Effector memory CD4-positive, alpha-beta T cell (primary cell): ENCODE measurements at regions not wholly inside any gene's neighbourhood (a gene's known extent, or its start where the extent isn't known, plus 50 kb on each side); places are given as distances from the start of the nearest gene placed in this dataset.

Experiments used
- DNase-seq, 3 donors: peaks; one replicate each; pipeline ENCODE4 v3.0.0-alpha.2; 2020
- H3K27ac ChIP-seq: 2 replicates; pipeline ENCODE4 v1.7.0; 2013; ENCODE audit warnings: mild to moderate bottlenecking, low read length, moderate library complexity; ENCODE audit not compliant: insufficient read depth, poor library complexity, severe bottlenecking
- H3K27me3 ChIP-seq: replicated peaks from 2 replicates; pipeline ENCODE4 v1.7.0; 2013; ENCODE audit warnings: mild to moderate bottlenecking, low read length; ENCODE audit not compliant: insufficient read depth, control insufficient read depth, poor library complexity, severe bottlenecking
- H3K36me3 ChIP-seq: 2 replicates; pipeline ENCODE4 v1.7.0; 2013; ENCODE audit warnings: mild to moderate bottlenecking, low read length, moderate library complexity; ENCODE audit not compliant: control insufficient read depth, insufficient read depth
- H3K4me1 ChIP-seq: 2 replicates; pipeline ENCODE4 v1.7.0; 2013; ENCODE audit warnings: low read length, mild to moderate bottlenecking; ENCODE audit not compliant: control insufficient read depth, insufficient read depth, poor library complexity, severe bottlenecking
- H3K4me3 ChIP-seq: 2 replicates; pipeline ENCODE4 v1.7.0; 2013; ENCODE audit warnings: low read length, low read depth, mild to moderate bottlenecking; ENCODE audit not compliant: insufficient read depth, poor library complexity, severe bottlenecking
- H3K9me3 ChIP-seq: 2 replicates; pipeline ENCODE4 v1.7.0; 2013; ENCODE audit warnings: mild to moderate bottlenecking, low read length, moderate library complexity; ENCODE audit not compliant: control insufficient read depth

- Histone ChIP-seq H3K36me3 (no peaks in the 10 kb centered on the region), H3K27ac (no peak overlapping the region), H3K4me1 (no peaks in the 10 kb centered on the region), H3K27me3 (no peaks in the 10 kb centered on the region), H3K4me3 (no peak overlapping the region), H3K9me3 (no peaks in the 10 kb centered on the region)
- DNase-seq, result no peak
These were observed 398.6 kb upstream of the ADAMTSL1 start for GRCh38 chr9:18075253-18075952.

- no peak overlapping the region for H3K27ac ChIP-seq
- H3K36me3 ChIP-seq, result no peaks in the 10 kb centered on the region
- H3K4me3 ChIP-seq, result no peak overlapping the region
- no peaks in the 10 kb centered on the region for H3K9me3 ChIP-seq
- DNase-seq, result no peak
- no peaks in the 10 kb centered on the region for H3K4me1 ChIP-seq
- H3K27me3 ChIP-seq, result no peaks in the 10 kb centered on the region
These were observed 395.8 kb upstream of the ADAMTSL1 start for GRCh38 chr9:18077941-18078678.

- H3K4me1 ChIP-seq, result no peaks in the 10 kb centered on the region
- H3K9me3 ChIP-seq, result no peaks in the 10 kb centered on the region
- H3K27me3 ChIP-seq, result no peaks in the 10 kb centered on the region
- H3K36me3 ChIP-seq, result no peaks in the 10 kb centered on the region
- H3K4me3 ChIP-seq, result no peak overlapping the region
- DNase-seq, result no peak
- H3K27ac ChIP-seq, result no peak overlapping the region
These were observed 381.8 kb upstream of the ADAMTSL1 start for GRCh38 chr9:18092138-18092537.

- DNase-seq, result no peak
These were observed 367.9 kb upstream of the ADAMTSL1 start for GRCh38 chr9:18106006-18106560.

GRCh38 chr9:18109675-18110074 is 364.3 kb upstream of the ADAMTSL1 start:
- Histone ChIP-seq H3K4me1 (no peaks in the 10 kb centered on the region), H3K27ac (no peak overlapping the region), H3K9me3 (no peaks in the 10 kb centered on the region), H3K36me3 (no peaks in the 10 kb centered on the region), H3K27me3 (no peaks in the 10 kb centered on the region), H3K4me3 (no peak overlapping the region)
- DNase-seq, result no peak

More at GRCh38 chr9:18106006-18106560, 367.9 kb upstream of the ADAMTSL1 start:
- no peak overlapping the region for H3K4me3 ChIP-seq
- no peaks in the 10 kb centered on the region for H3K9me3 ChIP-seq
- H3K27ac ChIP-seq, result no peak overlapping the region
- H3K27me3 ChIP-seq, result no peaks in the 10 kb centered on the region
- no peaks in the 10 kb centered on the region for H3K4me1 ChIP-seq
- H3K36me3 ChIP-seq, result no peaks in the 10 kb centered on the region

GRCh38 chr9:18111146-18111545 is 362.8 kb upstream of the ADAMTSL1 start:
- Histone ChIP-seq H3K9me3 (no peaks in the 10 kb centered on the region), H3K27me3 (no peaks in the 10 kb centered on the region), H3K36me3 (no peaks in the 10 kb centered on the region), H3K4me3 (no peak overlapping the region), H3K27ac (no peak overlapping the region), H3K4me1 (no peaks in the 10 kb centered on the region)
- no peak for DNase-seq

GRCh38 chr9:18114559-18115475 is 359.1 kb upstream of the ADAMTSL1 start:
- Histone ChIP-seq H3K4me3 (no peak overlapping the region), H3K4me1 (no peaks in the 10 kb centered on the region), H3K9me3 (no peaks in the 10 kb centered on the region), H3K36me3 (no peaks in the 10 kb centered on the region), H3K27ac (no peak overlapping the region), H3K27me3 (no peaks in the 10 kb centered on the region)
- no peak for DNase-seq

GRCh38 chr9:18118268-18118667 is 355.7 kb upstream of the ADAMTSL1 start:
- Histone ChIP-seq H3K36me3 (no peaks in the 10 kb centered on the region), H3K9me3 (no peaks in the 10 kb centered on the region), H3K4me1 (no peaks in the 10 kb centered on the region), H3K27me3 (no peaks in the 10 kb centered on the region), H3K27ac (no peak overlapping the region), H3K4me3 (no peak overlapping the region)
- no peak for DNase-seq

- H3K4me3 ChIP-seq, result no peak overlapping the region
- DNase-seq, result no peak
- H3K4me1 ChIP-seq, result no peaks in the 10 kb centered on the region
- H3K27ac ChIP-seq, result no peak overlapping the region
- H3K9me3 ChIP-seq, result no peaks in the 10 kb centered on the region
- no peaks in the 10 kb centered on the region for H3K36me3 ChIP-seq
- no peaks in the 10 kb centered on the region for H3K27me3 ChIP-seq
These were observed 351.8 kb upstream of the ADAMTSL1 start for GRCh38 chr9:18122171-18122570.
